ENCODE measurements at regions not wholly inside any gene's neighbourhood (a gene's known extent, or its start where the extent isn't known, plus 50 kb on each side); places are given as distances from the start of the nearest gene placed in this dataset.

GRCh38 chr1:83670909-83671565, 327.9 kb downstream of the TTLL7 start:
- no peaks in the 10 kb centered on the region for H3K36me3 ChIP-seq
- no peaks in the 10 kb centered on the region for H3K27me3 ChIP-seq
- H3K4me3 ChIP-seq = no peak overlapping the region
- H3K9me3 ChIP-seq = no peaks in the 10 kb centered on the region; the same call in 1 of the 2 replicates
- no peak for DNase-seq

- no peak for DNase-seq
Measured at GRCh38 chr1:83641796-83642443, 357.0 kb downstream of the TTLL7 start.

GRCh38 chr1:83641206-83641658, 357.7 kb downstream of the TTLL7 start:
- peak; percentile 14 for DNase-seq
- Histone ChIP-seq H3K4me3 (peak overlapping the region; percentile 15; the same call in 1 of the 2 replicates), H3K27me3 (no peaks in the 10 kb centered on the region)

More at GRCh38 chr1:83641796-83642443, 357.0 kb downstream of the TTLL7 start:
- no peaks in the 10 kb centered on the region for H3K27me3 ChIP-seq
- H3K9me3 ChIP-seq = no peaks in the 10 kb centered on the region
- H3K36me3 ChIP-seq = no peaks in the 10 kb centered on the region
- peak overlapping the region; percentile 15; the same call in 1 of the 2 replicates for H3K4me3 ChIP-seq

GRCh38 chr1:83639785-83640184, 359.1 kb downstream of the TTLL7 start:
- no peak overlapping the region for H3K4me3 ChIP-seq
- H3K36me3 ChIP-seq = no peaks in the 10 kb centered on the region
- H3K9me3 ChIP-seq = no peaks in the 10 kb centered on the region
- no peaks in the 10 kb centered on the region for H3K27me3 ChIP-seq
- DNase-seq = no peak

More at GRCh38 chr1:83641206-83641658, 357.7 kb downstream of the TTLL7 start:
- Histone ChIP-seq H3K9me3 (no peaks in the 10 kb centered on the region), H3K36me3 (no peaks in the 10 kb centered on the region)

- H3K36me3 ChIP-seq = no peaks in the 10 kb centered on the region
- DNase-seq = no peak
- H3K4me3 ChIP-seq = no peak overlapping the region
- H3K9me3 ChIP-seq = no peaks in the 10 kb centered on the region
- no peaks in the 10 kb centered on the region for H3K27me3 ChIP-seq
Measured at GRCh38 chr1:83637586-83637985, 361.3 kb downstream of the TTLL7 start.

GRCh38 chr1:83637009-83637408, 361.9 kb downstream of the TTLL7 start:
- H3K9me3 ChIP-seq = no peaks in the 10 kb centered on the region
- H3K4me3 ChIP-seq = no peak overlapping the region
- no peak for DNase-seq
- H3K27me3 ChIP-seq = no peaks in the 10 kb centered on the region
- no peaks in the 10 kb centered on the region for H3K36me3 ChIP-seq

GRCh38 chr1:83632906-83633305, 366.0 kb downstream of the TTLL7 start:
- DNase-seq = no peak
- H3K9me3 ChIP-seq = no peaks in the 10 kb centered on the region
- H3K4me3 ChIP-seq = no peak overlapping the region
- no peaks in the 10 kb centered on the region for H3K36me3 ChIP-seq
- H3K27me3 ChIP-seq = no peaks in the 10 kb centered on the region

- no peaks in the 10 kb centered on the region for H3K36me3 ChIP-seq
- H3K9me3 ChIP-seq = no peaks in the 10 kb centered on the region
- H3K4me3 ChIP-seq = no peak overlapping the region
- DNase-seq = no peak
- no peaks in the 10 kb centered on the region for H3K27me3 ChIP-seq
Measured at GRCh38 chr1:83631851-83632250, 367.1 kb downstream of the TTLL7 start.

GRCh38 chr1:83627045-83627444, 371.9 kb downstream of the TTLL7 start:
- Histone ChIP-seq H3K27me3 (no peaks in the 10 kb centered on the region), H3K4me3 (no peak overlapping the region), H3K36me3 (no peaks in the 10 kb centered on the region), H3K9me3 (no peaks in the 10 kb centered on the region)
- DNase-seq = no peak

GRCh38 chr1:83626603-83627002, 372.3 kb downstream of the TTLL7 start:
- no peak overlapping the region for H3K4me3 ChIP-seq
- DNase-seq = no peak

GRCh38 chr1:83625646-83626045, 373.3 kb downstream of the TTLL7 start:
- Histone ChIP-seq H3K4me3 (no peak overlapping the region), H3K9me3 (no peaks in the 10 kb centered on the region), H3K27me3 (no peaks in the 10 kb centered on the region), H3K36me3 (no peaks in the 10 kb centered on the region)
- no peak for DNase-seq

More at GRCh38 chr1:83626603-83627002, 372.3 kb downstream of the TTLL7 start:
- no peaks in the 10 kb centered on the region for H3K36me3 ChIP-seq
- no peaks in the 10 kb centered on the region for H3K9me3 ChIP-seq
- no peaks in the 10 kb centered on the region for H3K27me3 ChIP-seq

GRCh38 chr1:83620016-83620415, 378.9 kb downstream of the TTLL7 start:
- no peaks in the 10 kb centered on the region for H3K36me3 ChIP-seq
- H3K9me3 ChIP-seq = no peaks in the 10 kb centered on the region
- H3K27me3 ChIP-seq = no peaks in the 10 kb centered on the region
- no peak overlapping the region for H3K4me3 ChIP-seq
- no peak for DNase-seq

- H3K36me3 ChIP-seq = no peaks in the 10 kb centered on the region
- DNase-seq = no peak
- H3K27me3 ChIP-seq = no peaks in the 10 kb centered on the region
- no peak overlapping the region for H3K4me3 ChIP-seq
- H3K9me3 ChIP-seq = no peaks in the 10 kb centered on the region
Measured at GRCh38 chr1:83619170-83619896, 379.6 kb downstream of the TTLL7 start.

GRCh38 chr1:83617883-83618282, 381.0 kb downstream of the TTLL7 start:
- Histone ChIP-seq H3K36me3 (no peaks in the 10 kb centered on the region), H3K4me3 (no peak overlapping the region), H3K27me3 (no peaks in the 10 kb centered on the region), H3K9me3 (no peaks in the 10 kb centered on the region)
- no peak for DNase-seq

- Histone ChIP-seq H3K4me3 (no peak overlapping the region), H3K9me3 (no peaks in the 10 kb centered on the region), H3K36me3 (no peaks in the 10 kb centered on the region), H3K27me3 (no peaks in the 10 kb centered on the region)
- DNase-seq = no peak
Measured at GRCh38 chr1:83615370-83615769, 383.6 kb downstream of the TTLL7 start.

- Histone ChIP-seq H3K36me3 (no peaks in the 10 kb centered on the region), H3K9me3 (no peaks in the 10 kb centered on the region), H3K4me3 (no peak overlapping the region), H3K27me3 (no peaks in the 10 kb centered on the region)
- no peak for DNase-seq
Measured at GRCh38 chr1:83606416-83606955, 392.4 kb downstream of the TTLL7 start.

GRCh38 chr1:83596331-83596730, 402.6 kb downstream of the TTLL7 start:
- no peak for DNase-seq
- Histone ChIP-seq H3K27me3 (no peaks in the 10 kb centered on the region), H3K9me3 (no peaks in the 10 kb centered on the region; the same call in 1 of the 2 replicates), H3K36me3 (no peaks in the 10 kb centered on the region), H3K4me3 (no peak overlapping the region)

Data from MG63 (cell line).